ENCODE measurements at regions not wholly inside any gene's neighbourhood (a gene's known extent, or its start where the extent isn't known, plus 50 kb on each side); places are given as distances from the start of the nearest gene placed in this dataset.

GRCh38 chr4:120636120-120636630, 286.4 kb downstream of the PRDM5 start:
- Histone ChIP-seq H3K27ac (no peak overlapping the region), H3K4me3 (no peak overlapping the region)
- no peak for DNase-seq (ENCODE audit: low spot score)
- no peak for TF ChIP-seq CTCF (IDR thresholded peaks at IDR 0.05)

DNA sequence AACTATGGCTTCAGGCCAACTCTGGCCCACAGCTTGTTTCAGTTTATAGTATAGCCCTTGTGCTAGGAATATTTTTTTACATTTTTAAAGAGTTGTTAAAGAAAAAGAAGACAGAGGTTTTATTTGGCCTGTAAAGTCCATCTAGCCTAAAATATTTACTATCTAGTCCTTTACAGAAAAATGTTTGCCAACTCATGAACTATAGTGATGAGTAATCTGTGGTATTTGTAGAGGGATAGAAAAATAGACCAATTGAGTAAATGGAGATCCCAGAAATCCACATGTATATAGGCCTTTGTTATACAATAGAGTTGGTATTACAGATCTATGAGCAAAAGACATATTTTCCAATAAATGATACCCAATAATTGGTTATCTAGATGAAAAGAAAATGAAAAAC, 288.7 kb downstream of the PRDM5 start:
- Histone ChIP-seq H3K4me3 (no peak overlapping the region), H3K27ac (no peak overlapping the region)
- no peak for DNase-seq (ENCODE audit: low spot score)
- no peak for TF ChIP-seq CTCF (IDR thresholded peaks at IDR 0.05)

DNA sequence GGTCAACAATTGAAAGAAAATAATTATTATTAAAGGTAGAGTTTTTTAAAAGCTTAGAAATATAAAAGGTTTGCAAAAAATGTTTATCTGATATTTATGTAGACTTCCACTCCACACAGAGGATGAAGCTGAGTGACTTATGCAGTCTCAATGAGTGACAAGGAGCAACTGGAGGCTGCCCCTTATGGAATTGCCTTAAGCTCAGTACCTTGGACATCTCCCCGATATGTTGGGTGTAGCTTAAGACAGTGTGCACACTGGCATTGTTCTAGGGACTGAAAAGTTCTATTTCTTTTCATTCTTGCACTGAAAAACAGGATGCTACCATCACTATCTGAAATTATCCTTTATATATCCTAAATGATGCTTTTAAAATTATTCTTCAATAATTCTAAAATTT, 292.1 kb downstream of the PRDM5 start:
- Histone ChIP-seq H3K27ac (no peak overlapping the region), H3K4me3 (no peak overlapping the region)
- no peak for DNase-seq (ENCODE audit: low spot score)
- no peak for TF ChIP-seq CTCF (IDR thresholded peaks at IDR 0.05)

DNA sequence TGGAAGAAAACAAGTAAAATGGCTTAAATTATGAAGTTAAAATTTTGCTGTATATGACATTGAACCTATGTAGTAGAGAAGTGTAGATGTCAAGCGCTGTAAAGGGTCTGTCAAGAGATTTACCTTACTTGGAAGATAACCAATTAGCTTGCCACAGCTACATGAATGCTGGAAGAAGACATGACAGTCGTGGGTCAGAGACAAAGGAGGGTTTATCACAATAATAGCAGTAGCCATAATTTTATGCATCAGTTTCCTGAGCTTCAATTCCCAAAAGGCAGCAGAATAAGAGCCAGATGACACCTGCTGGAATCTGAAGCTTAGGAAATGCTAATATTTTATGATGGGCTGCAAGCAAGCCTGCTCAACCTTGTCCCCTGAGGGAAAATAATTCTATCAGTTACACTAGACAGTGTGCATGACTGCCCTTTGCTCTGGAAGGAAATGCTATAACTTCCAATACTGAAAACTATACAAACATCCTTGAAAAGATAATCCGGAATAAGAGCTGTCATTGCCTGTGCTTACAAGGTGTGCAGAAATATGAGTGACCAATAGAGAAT, 292.9 kb downstream of the PRDM5 start:
- Histone ChIP-seq H3K4me3 (no peak overlapping the region), H3K27ac (no peak overlapping the region)
- TF ChIP-seq CTCF (IDR thresholded peaks at IDR 0.05), result no peak
- no peak for DNase-seq (ENCODE audit: low spot score)

- DNase-seq (ENCODE audit: low spot score), result no peak
- no peak overlapping the region for H3K4me3 ChIP-seq
- TF ChIP-seq CTCF (IDR thresholded peaks at IDR 0.05), result no peak
- no peak overlapping the region for H3K27ac ChIP-seq
These were observed 299.9 kb downstream of the PRDM5 start for GRCh38 chr4:120622601-120623000.

DNA sequence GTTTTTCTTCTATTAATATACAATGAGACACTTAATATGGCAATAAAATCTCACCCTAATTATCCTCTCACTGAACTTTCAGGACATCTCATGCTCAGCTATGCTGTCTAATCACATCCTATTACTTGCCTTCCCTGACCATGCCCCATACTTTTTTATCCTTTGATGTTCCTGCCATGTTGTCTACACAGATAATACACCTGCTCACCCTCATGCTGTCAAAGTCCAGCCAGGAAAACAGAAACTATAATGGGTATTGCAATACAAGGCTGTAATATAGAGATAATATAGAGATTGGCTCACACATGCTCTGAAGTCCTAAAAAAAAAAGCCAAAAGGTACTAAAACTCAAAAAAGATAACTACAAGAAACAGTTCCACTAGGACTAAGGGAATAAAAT, 305.4 kb downstream of the PRDM5 start:
- Histone ChIP-seq H3K4me3 (no peak overlapping the region), H3K27ac (no peak overlapping the region)
- no peak for TF ChIP-seq CTCF (IDR thresholded peaks at IDR 0.05)
- DNase-seq (ENCODE audit: low spot score), result no peak

- no peak for TF ChIP-seq CTCF (IDR thresholded peaks at IDR 0.05)
- no peak overlapping the region for H3K27ac ChIP-seq
- DNase-seq (ENCODE audit: low spot score), result no peak
- no peak overlapping the region for H3K4me3 ChIP-seq
These were observed 306.5 kb downstream of the PRDM5 start for GRCh38 chr4:120616041-120616440.

Data from coronary artery (tissue), 2 donors.